IMR-90 (cell line): ENCODE measurements at regions not wholly inside any gene's neighbourhood (a gene's known extent, or its start where the extent isn't known, plus 50 kb on each side); places are given as distances from the start of the nearest gene placed in this dataset.

Source experiments
- ATAC-seq: fragments of 200-7000 bp; cut with Tn5 transposase; 2 replicates; pipeline ENCODE4 v1.9.1; 2020; ENCODE audit warnings: low read depth, mild to moderate bottlenecking, moderate library complexity
- BruUV-seq: library from RNA; stranded (reverse); fragments of 400-500 nt; replicated peaks from 2 replicates; lab custom pipeline; 2021; lab: Mats Ljungman, UMichigan
- CTCF ChIA-PET: fragments of 300-600 bp; formaldehyde crosslinking; extraction: SDS; loops from one replicate; lab custom pipeline; 2021; ENCODE audit warnings: antibody characterized with exemption; lab: Yijun Ruan, JAX
- POLR2A ChIA-PET: fragments of 300-600 bp; sonication (Branson Sonifier 250); formaldehyde crosslinking; loops from one replicate; lab custom pipeline; 2022; ENCODE audit warnings: antibody characterized with exemption; ENCODE audit not compliant: unreplicated experiment; lab: Charles Lee
- DNase-seq: peaks from one replicate; pipeline ENCODE4 v3.0.0; 2013
- H2AFZ ChIP-seq: replicated peaks from 2 replicates; pipeline ENCODE3; 2013; ENCODE audit warnings: low read length, mild to moderate bottlenecking; ENCODE audit not compliant: poor library complexity
- H2AK5ac ChIP-seq: 2 replicates; pipeline ENCODE4 v1.6.1; 2013; ENCODE audit warnings: low read depth, low read length, inconsistent platforms
- H2AK9ac ChIP-seq: replicated peaks from 2 replicates; pipeline ENCODE3; 2013; ENCODE audit warnings: mild to moderate bottlenecking, low read depth, low read length, moderate library complexity; ENCODE audit not compliant: poor library complexity
- H2BK120ac ChIP-seq: 2 replicates; pipeline ENCODE4 v1.6.1; 2013; ENCODE audit warnings: low read depth, low read length, inconsistent platforms
- H2BK15ac ChIP-seq: 3 replicates; pipeline ENCODE4 v1.6.1; 2013; ENCODE audit warnings: low read depth, low read length, inconsistent platforms
- H2BK20ac ChIP-seq: 2 replicates; pipeline ENCODE4 v1.6.1; 2013; ENCODE audit warnings: low read depth, mild to moderate bottlenecking, inconsistent platforms, low read length, moderate library complexity
- H2BK5ac ChIP-seq: 2 replicates; pipeline ENCODE4 v1.6.1; 2013; ENCODE audit warnings: mild to moderate bottlenecking, low read depth, low read length, inconsistent platforms; ENCODE audit not compliant: poor library complexity, severe bottlenecking
- H3K14ac ChIP-seq: replicated peaks from 2 replicates; pipeline ENCODE4 v1.6.1; 2013; ENCODE audit warnings: low read depth, low read length, inconsistent platforms
- H3K18ac ChIP-seq: 2 replicates; pipeline ENCODE4 v1.6.1; 2013; ENCODE audit warnings: low read depth, low read length, control low read depth
- H3K23ac ChIP-seq: 2 replicates; pipeline ENCODE4 v1.6.1; 2013; ENCODE audit warnings: low read depth, low read length, inconsistent platforms
- H3K27ac ChIP-seq: 2 replicates; pipeline ENCODE4 v1.5.1; 2013; ENCODE audit warnings: mild to moderate bottlenecking, control low read depth, low read length; ENCODE audit not compliant: insufficient read depth
- H3K27me3 ChIP-seq: 2 replicates; pipeline ENCODE4 v1.6.1; 2013; ENCODE audit warnings: low read length; ENCODE audit not compliant: control insufficient read depth, insufficient read depth
- H3K36me3 ChIP-seq: 2 replicates; pipeline ENCODE4 v1.6.1; 2013; ENCODE audit warnings: low read length, mixed read lengths; ENCODE audit not compliant: control insufficient read depth, insufficient read depth
- H3K4ac ChIP-seq: 2 replicates; pipeline ENCODE4 v1.6.1; 2013; ENCODE audit warnings: low read depth, low read length, inconsistent platforms
- H3K4me1 ChIP-seq: 2 replicates; pipeline ENCODE4 v1.6.1; 2013; ENCODE audit warnings: low read length, mixed read lengths; ENCODE audit not compliant: control insufficient read depth, insufficient read depth
- H3K4me2 ChIP-seq: 2 replicates; pipeline ENCODE4 v1.6.1; 2013; ENCODE audit warnings: low read depth, mild to moderate bottlenecking, control low read depth, low read length, moderate library complexity
- H3K4me3 ChIP-seq: 2 replicates; pipeline ENCODE4 v1.5.1; 2013; ENCODE audit warnings: low read depth, mild to moderate bottlenecking, control low read depth, low read length, moderate library complexity; ENCODE audit not compliant: insufficient read depth
- H3K56ac ChIP-seq: 2 replicates; pipeline ENCODE4 v1.6.1; 2013; ENCODE audit warnings: low read length, inconsistent platforms; ENCODE audit not compliant: insufficient read depth; ENCODE audit errors: extremely low read depth
- H3K79me1 ChIP-seq, 2 experiments: 2 replicates each; pipeline ENCODE4 v1.6.1; 2013; ENCODE audit warnings: low read length in 2 of 2, inconsistent platforms in 1 of 2, low read depth in 1 of 2
- H3K9ac ChIP-seq: 2 replicates; pipeline ENCODE4 v1.6.1; 2013; ENCODE audit warnings: low read depth, low read length, control low read depth
- H3K9me1 ChIP-seq: 2 replicates; pipeline ENCODE4 v1.6.1; 2013; ENCODE audit warnings: low read length, inconsistent platforms; ENCODE audit not compliant: insufficient read depth
- H3K9me3 ChIP-seq: 2 replicates; pipeline ENCODE4 v1.6.1; 2013; ENCODE audit warnings: low read length; ENCODE audit not compliant: control insufficient read depth, insufficient read depth
- H4K20me1 ChIP-seq: 2 replicates; pipeline ENCODE4 v1.6.1; 2013; ENCODE audit warnings: low read length, inconsistent platforms; ENCODE audit not compliant: insufficient read depth
- H4K5ac ChIP-seq: 2 replicates; pipeline ENCODE4 v1.6.1; 2013; ENCODE audit warnings: mild to moderate bottlenecking, low read depth, low read length, control low read depth
- H4K8ac ChIP-seq, 2 experiments: 2 replicates each; pipeline ENCODE4 v1.6.1; 2013; ENCODE audit warnings: low read depth in 2 of 2, low read length in 2 of 2, control low read depth in 1 of 2, inconsistent platforms in 1 of 2
- H4K91ac ChIP-seq: 2 replicates; pipeline ENCODE4 v1.6.1; 2013; ENCODE audit warnings: low read depth, low read length, inconsistent platforms; ENCODE audit not compliant: insufficient read depth
- MAFK ChIP-seq: IDR thresholded peaks from 2 replicates; pipeline ENCODE4 v1.6.1; 2012; ENCODE audit warnings: low read depth, low read length, improper control_type of control experiment
- RFX5 ChIP-seq: IDR thresholded peaks from 2 replicates; pipeline ENCODE4 v1.8.0; 2012; ENCODE audit warnings: low read depth, mild to moderate bottlenecking, low read length, moderate library complexity
- WGBS, 2 experiments: methylation state at CpG; one replicate each; pipeline versions ENCODE4 v1.1.5 to v1.1.7; 2013; ENCODE audit warnings: missing lambda C conversion rate in 2 of 2; ENCODE audit not compliant: insufficient read length in 1 of 2; ENCODE audit errors: extremely low coverage in 2 of 2; 5-methylcytosine and 5-hydroxymethylcytosine counted together
- dilution Hi-C: fragments of 300-500 bp; cut with HindIII; formaldehyde crosslinking; loops from one replicate; pipeline ENCODE4 v1.14.3; 2018; ENCODE audit warnings: low sequenced_read_pairs; ENCODE audit not compliant: unreplicated experiment
- in situ Hi-C: fragments of 300-500 bp; cut with MboI; formaldehyde crosslinking; loops from 3 replicates; pipeline ENCODE4 v1.14.3; 2019; ENCODE audit warnings: low sequenced_read_pairs, inconsistent platforms, mixed read lengths
- intact Hi-C: fragments of 100-400 bp; cut with micrococcal nuclease; formaldehyde crosslinking; loops from 2 replicates; pipeline ENCODE4 v1.10.0; 2022

- POLR2A ChIA-PET: no interaction called here
These were observed 75.9 kb upstream of the SCIN start for GRCh38 chr7:12494687-12495024.

More at GRCh38 chr7:12494687-12495024, 75.9 kb upstream of the SCIN start:
- Histone ChIP-seq H4K20me1 (no peaks in the 10 kb centered on the region), H2BK20ac (no peak overlapping the region), H3K4me2 (no peak overlapping the region), H3K9ac (no peak overlapping the region), H4K5ac (no peak overlapping the region), H3K14ac (no peak overlapping the region), H3K36me3 (no peaks in the 10 kb centered on the region), H3K4me3 (no peak overlapping the region), H3K56ac (no peak overlapping the region), H3K9me3 (no peaks in the 10 kb centered on the region), H2AK5ac (no peak overlapping the region), H2BK120ac (no peak overlapping the region), H3K27me3 (no peaks in the 10 kb centered on the region), H3K4me1 (no peaks in the 10 kb centered on the region), H2BK5ac (no peak overlapping the region), H3K9me1 (no peaks in the 10 kb centered on the region), H3K23ac (no peak overlapping the region), H3K27ac (no peak overlapping the region), H4K91ac (no peak overlapping the region), H3K79me1 (no peaks in the 10 kb centered on the region), H4K8ac (no peak overlapping the region), H2BK15ac (no peak overlapping the region), H2AK9ac (no peak overlapping the region), H2AFZ (no peak overlapping the region), H3K18ac (no peak overlapping the region), H3K4ac (no peak overlapping the region)
- dilution Hi-C loops: no loop called here
- CTCF ChIA-PET: interaction anchor here (0.9 kb wide), 1 partner anchor 36 kb away, joined by 4 read pairs; no protein-coding TSS in a partner anchor
- DNase-seq (no peak), ATAC-seq (no peak)
- BruUV-seq: no TSS peak
- TF ChIP-seq RFX5: no peak
- TF ChIP-seq MAFK: no peak
- in situ Hi-C loops: loop anchor here (25.0 kb wide), 4 partner anchors 107 to 1057 kb away; partner anchors contain the start of gene THSD7A
- WGBS, 2 experiments: no CpG with 5 or more reads among the region's 3 CpGs
- intact Hi-C loops: no loop called here
